Nephron progenitor cell (in vitro differentiated cells): ENCODE measurements at regions not wholly inside any gene's neighbourhood (a gene's known extent, or its start where the extent isn't known, plus 50 kb on each side); places are given as distances from the start of the nearest gene placed in this dataset.

Experiments
- DNase-seq: peaks from one replicate; pipeline ENCODE4 v3.0.0; 2021
- H3K27ac Mint-ChIP-seq: 2 replicates; pipeline ENCODE4 v1.8.0; 2021; ENCODE audit warnings: mild to moderate bottlenecking, moderate library complexity, mixed read lengths
- H3K27me3 Mint-ChIP-seq: 2 replicates; pipeline ENCODE4 v1.8.0; 2021; ENCODE audit warnings: mild to moderate bottlenecking, low read depth, mixed read lengths; ENCODE audit not compliant: poor library complexity
- H3K36me3 Mint-ChIP-seq: 2 replicates; pipeline ENCODE4 v1.8.0; 2021; ENCODE audit warnings: low read depth, mixed read lengths
- H3K4me1 Mint-ChIP-seq: 2 replicates; pipeline ENCODE4 v1.8.0; 2021; ENCODE audit warnings: mixed read lengths
- H3K4me3 Mint-ChIP-seq: 2 replicates; pipeline ENCODE4 v1.8.0; 2021; ENCODE audit warnings: mild to moderate bottlenecking, moderate library complexity, mixed read lengths
- H3K9me3 Mint-ChIP-seq: 2 replicates; pipeline ENCODE4 v1.8.0; 2021; ENCODE audit warnings: mild to moderate bottlenecking, moderate library complexity, mixed read lengths
- TF ChIP-seq, protein P1 (sequence below): fragments of 200-600 bp; sonication (generic); IDR thresholded peaks from 2 replicates; pipeline ENCODE4 v1.5.0; 2021; ENCODE audit warnings: antibody characterized with exemption

DNA sequence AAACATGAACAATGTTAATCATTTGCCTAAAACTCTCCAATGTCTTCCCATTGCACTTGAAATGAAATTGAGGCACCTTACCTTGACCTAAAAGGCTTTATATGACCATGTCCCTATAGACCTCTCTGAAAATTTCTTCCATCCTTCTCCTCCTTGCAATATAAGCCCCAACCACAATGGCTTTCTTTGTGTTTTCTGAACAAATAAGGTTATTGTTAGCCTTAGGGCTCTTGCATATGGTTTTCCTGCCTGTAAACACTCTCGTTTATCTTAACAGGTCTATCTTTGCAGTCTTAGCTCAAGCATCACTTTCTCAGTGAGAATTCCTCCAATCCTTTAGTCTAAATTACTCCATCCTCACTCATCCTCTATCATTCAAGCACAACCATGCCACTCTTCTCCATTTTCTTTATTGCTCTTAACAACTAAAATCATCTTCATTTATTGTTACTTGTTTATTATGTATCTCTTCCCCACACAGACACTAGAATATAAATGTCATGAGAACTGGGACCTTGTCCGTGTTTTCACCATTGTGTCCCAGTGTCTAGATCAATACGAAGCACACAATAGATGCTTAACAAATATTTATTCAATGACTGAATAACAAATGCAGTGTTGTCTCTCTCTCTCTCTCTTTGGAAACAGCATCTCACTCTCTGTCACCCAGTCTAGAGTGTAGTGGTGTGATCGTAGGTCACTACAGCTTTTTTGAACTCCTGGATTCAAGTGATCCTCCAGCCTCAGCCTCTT is 129.3 kb downstream of the RDH14 start:
- H3K9me3 Mint-ChIP-seq: peaks cover 7% of the 10 kb centered on the region
- H3K27ac Mint-ChIP-seq: no peak overlapping the region
- DNase-seq: no peak
- peaks cover 62% of the 10 kb centered on the region for H3K4me1 Mint-ChIP-seq
- H3K27me3 Mint-ChIP-seq: no peaks in the 10 kb centered on the region
- H3K4me3 Mint-ChIP-seq: no peak overlapping the region
- no peaks in the 10 kb centered on the region for H3K36me3 Mint-ChIP-seq
- TF ChIP-seq, protein P1, sequence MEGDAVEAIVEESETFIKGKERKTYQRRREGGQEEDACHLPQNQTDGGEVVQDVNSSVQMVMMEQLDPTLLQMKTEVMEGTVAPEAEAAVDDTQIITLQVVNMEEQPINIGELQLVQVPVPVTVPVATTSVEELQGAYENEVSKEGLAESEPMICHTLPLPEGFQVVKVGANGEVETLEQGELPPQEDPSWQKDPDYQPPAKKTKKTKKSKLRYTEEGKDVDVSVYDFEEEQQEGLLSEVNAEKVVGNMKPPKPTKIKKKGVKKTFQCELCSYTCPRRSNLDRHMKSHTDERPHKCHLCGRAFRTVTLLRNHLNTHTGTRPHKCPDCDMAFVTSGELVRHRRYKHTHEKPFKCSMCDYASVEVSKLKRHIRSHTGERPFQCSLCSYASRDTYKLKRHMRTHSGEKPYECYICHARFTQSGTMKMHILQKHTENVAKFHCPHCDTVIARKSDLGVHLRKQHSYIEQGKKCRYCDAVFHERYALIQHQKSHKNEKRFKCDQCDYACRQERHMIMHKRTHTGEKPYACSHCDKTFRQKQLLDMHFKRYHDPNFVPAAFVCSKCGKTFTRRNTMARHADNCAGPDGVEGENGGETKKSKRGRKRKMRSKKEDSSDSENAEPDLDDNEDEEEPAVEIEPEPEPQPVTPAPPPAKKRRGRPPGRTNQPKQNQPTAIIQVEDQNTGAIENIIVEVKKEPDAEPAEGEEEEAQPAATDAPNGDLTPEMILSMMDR: no peak

DNA sequence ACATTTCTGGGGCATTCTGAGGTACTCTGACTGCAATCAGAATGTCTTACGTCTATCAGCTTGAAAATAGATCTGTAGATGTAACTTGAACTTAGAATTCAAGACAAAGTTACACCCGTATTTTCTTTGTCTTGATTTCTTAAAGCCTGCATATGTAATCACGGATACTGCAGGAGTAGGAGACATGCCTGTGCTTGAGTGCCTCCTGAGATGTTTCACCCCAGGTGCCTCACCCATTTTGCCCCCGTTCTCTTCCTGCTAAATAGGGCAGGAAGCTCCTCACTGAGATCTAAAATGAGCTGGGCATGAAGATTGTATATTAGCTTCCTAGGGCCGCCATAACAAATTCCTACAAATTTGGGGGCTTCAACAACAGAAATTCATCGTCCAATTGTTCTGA is 131.9 kb downstream of the RDH14 start:
- H3K4me1 Mint-ChIP-seq: peaks cover 54% of the 10 kb centered on the region
- TF ChIP-seq, protein P1: no peak
- no peak overlapping the region for H3K27ac Mint-ChIP-seq
- peaks cover 12% of the 10 kb centered on the region for H3K9me3 Mint-ChIP-seq
- H3K4me3 Mint-ChIP-seq: no peak overlapping the region
- H3K27me3 Mint-ChIP-seq: peaks cover 3% of the 10 kb centered on the region
- H3K36me3 Mint-ChIP-seq: peaks cover 4% of the 10 kb centered on the region
- no peak for DNase-seq

DNA sequence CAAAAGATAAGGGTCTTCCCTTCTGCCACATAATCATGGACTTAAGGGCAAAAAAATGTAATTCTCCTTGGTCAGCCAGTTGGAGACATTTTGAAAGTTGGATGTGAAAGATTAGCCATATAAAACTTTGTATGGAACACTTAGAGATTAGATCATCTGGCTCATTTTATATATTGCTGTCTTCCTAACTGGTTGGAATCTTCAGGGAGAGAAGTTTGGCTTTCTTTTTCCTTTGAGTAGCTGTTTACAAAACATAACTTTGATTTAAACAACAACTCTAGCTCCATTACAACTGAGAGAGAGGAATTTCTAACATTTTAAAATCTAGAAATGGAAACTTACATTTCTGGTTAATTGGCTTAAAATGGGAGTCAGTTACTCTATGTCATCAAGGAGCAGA is 132.7 kb downstream of the RDH14 start:
- H3K27ac Mint-ChIP-seq: no peak overlapping the region
- H3K27me3 Mint-ChIP-seq: peaks cover 6% of the 10 kb centered on the region
- peaks cover 8% of the 10 kb centered on the region for H3K36me3 Mint-ChIP-seq

DNA sequence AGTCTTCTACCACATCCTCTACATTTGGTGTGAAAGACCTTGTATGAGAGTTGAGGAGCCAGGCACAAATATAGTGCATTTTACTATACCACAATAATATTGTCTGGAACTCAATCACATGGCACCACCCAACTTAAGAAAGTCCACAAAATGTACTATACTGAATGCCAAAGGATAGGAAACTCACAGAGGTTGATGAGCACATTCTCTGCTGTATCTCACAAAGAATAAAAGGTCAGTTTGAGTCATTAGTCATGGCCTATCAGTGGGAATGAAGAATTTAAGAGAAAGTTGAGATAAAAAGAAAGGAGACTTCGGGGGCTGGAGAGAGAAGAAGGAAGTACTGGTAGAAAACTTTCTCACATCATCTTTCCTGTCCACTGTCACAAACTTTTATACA is 134.3 kb downstream of the RDH14 start:
- H3K4me3 Mint-ChIP-seq: no peak overlapping the region
- no peak overlapping the region for H3K27ac Mint-ChIP-seq
- no peak for DNase-seq
- peaks cover 48% of the 10 kb centered on the region for H3K4me1 Mint-ChIP-seq
- TF ChIP-seq, protein P1: no peak
- peaks cover 11% of the 10 kb centered on the region for H3K27me3 Mint-ChIP-seq
- H3K9me3 Mint-ChIP-seq: peaks cover 24% of the 10 kb centered on the region
- H3K36me3 Mint-ChIP-seq: peaks cover 13% of the 10 kb centered on the region

More for the DNA sequence above, 132.7 kb downstream of the RDH14 start:
- Mint-ChIP-seq H3K9me3 (peaks cover 19% of the 10 kb centered on the region), H3K4me3 (no peak overlapping the region), H3K4me1 (peaks cover 51% of the 10 kb centered on the region)
- no peak for DNase-seq
- TF ChIP-seq, protein P1: no peak

DNA sequence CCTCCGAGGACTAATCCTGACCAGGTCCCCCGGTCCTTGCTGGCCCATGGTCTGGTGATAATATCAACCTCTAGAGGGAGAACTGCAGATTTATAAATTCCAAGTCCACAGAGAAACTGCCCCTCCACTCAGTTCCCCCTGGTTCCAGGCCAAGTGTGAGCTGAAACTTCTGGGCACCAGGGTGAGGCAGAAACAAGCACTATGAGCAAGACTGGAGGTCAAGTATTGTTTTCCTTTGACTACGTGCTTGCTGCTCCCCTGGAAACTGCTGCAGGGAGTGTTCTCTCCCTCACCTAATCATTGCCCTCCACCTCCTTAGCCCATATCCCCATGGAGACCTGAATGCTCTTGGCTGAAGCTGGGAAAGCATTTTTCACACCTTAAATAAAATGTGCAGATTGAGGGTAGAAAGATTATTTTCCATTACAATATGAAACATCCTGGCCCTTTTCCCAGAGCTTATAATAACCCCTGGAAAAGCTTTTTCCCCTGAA is 135.2 kb downstream of the RDH14 start:
- TF ChIP-seq, protein P1: peak; percentile 11
- DNase-seq: no peak
- peaks cover 48% of the 10 kb centered on the region for H3K4me1 Mint-ChIP-seq
- no peak overlapping the region for H3K27ac Mint-ChIP-seq
- H3K4me3 Mint-ChIP-seq: no peak overlapping the region
- H3K27me3 Mint-ChIP-seq: peaks cover 11% of the 10 kb centered on the region
- peaks cover 13% of the 10 kb centered on the region for H3K36me3 Mint-ChIP-seq
- H3K9me3 Mint-ChIP-seq: peaks cover 24% of the 10 kb centered on the region

DNA sequence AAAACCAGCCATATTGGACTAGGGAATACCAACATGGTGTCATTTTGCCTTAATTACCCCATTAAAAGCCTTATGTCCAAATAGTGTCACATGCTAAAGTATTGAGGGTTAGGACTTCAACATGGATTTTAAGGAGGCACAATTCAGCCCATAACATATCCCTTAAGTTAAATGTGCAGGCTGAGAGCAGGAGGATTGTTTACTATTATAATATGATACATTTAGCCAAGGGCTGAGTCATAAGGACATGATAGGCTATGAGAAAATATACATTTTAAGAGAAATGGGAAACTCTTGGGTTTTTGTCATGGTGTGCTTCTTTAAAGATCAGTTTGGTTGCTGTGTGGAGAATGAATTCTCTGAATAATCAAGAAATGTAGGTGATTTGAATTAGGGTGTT is 136.8 kb downstream of the RDH14 start:
- peaks cover 13% of the 10 kb centered on the region for H3K36me3 Mint-ChIP-seq
- H3K4me3 Mint-ChIP-seq: no peak overlapping the region
- H3K9me3 Mint-ChIP-seq: peaks cover 26% of the 10 kb centered on the region
- no peak overlapping the region for H3K27ac Mint-ChIP-seq
- TF ChIP-seq, protein P1: no peak
- peaks cover 11% of the 10 kb centered on the region for H3K27me3 Mint-ChIP-seq
- DNase-seq: no peak
- H3K4me1 Mint-ChIP-seq: peaks cover 41% of the 10 kb centered on the region
